ENCODE measurements at regions not wholly inside any gene's neighbourhood (a gene's known extent, or its start where the extent isn't known, plus 50 kb on each side); places are given as distances from the start of the nearest gene placed in this dataset.

DNA sequence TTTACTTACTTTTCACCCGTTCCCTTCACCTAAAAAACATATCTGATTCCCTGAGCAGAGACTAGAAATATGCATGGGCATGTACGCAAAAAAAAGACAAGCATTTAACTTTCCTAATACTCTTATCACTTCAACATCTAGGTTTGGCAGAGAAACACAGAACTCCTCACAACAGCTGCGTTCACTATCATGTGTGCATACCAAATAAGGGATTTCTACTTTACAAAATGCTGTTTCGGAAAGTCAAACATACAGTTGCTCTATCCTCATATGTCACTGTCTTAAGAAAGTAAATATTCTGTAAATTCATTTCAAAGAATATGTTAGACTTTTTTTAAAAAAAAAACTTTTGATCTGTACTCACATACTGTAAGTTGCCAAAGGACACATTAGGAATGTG, 65.1 kb upstream of the CBLB start:
- no peaks in the 10 kb centered on the region for H3K9me3 ChIP-seq (ENCODE audit: insufficient read depth, low read length)
- H3K9ac ChIP-seq (ENCODE audit: low read length), result no peak overlapping the region
- H3K4me1 ChIP-seq (ENCODE audit: low read length), result no peaks in the 10 kb centered on the region
- no peak overlapping the region for H3K4me3 ChIP-seq (ENCODE audit: low read length)
- no peaks in the 10 kb centered on the region for H3K79me2 ChIP-seq (ENCODE audit: low read length)
- no peaks in the 10 kb centered on the region for H4K20me1 ChIP-seq (ENCODE audit: insufficient read depth, low read length)
- TF ChIP-seq EZH2phosphoT487 (IDR thresholded peaks at IDR 0.05; ENCODE audit: low read depth), result no peak
- TF ChIP-seq, protein P1, sequence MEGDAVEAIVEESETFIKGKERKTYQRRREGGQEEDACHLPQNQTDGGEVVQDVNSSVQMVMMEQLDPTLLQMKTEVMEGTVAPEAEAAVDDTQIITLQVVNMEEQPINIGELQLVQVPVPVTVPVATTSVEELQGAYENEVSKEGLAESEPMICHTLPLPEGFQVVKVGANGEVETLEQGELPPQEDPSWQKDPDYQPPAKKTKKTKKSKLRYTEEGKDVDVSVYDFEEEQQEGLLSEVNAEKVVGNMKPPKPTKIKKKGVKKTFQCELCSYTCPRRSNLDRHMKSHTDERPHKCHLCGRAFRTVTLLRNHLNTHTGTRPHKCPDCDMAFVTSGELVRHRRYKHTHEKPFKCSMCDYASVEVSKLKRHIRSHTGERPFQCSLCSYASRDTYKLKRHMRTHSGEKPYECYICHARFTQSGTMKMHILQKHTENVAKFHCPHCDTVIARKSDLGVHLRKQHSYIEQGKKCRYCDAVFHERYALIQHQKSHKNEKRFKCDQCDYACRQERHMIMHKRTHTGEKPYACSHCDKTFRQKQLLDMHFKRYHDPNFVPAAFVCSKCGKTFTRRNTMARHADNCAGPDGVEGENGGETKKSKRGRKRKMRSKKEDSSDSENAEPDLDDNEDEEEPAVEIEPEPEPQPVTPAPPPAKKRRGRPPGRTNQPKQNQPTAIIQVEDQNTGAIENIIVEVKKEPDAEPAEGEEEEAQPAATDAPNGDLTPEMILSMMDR (IDR thresholded peaks at IDR 0.05; ENCODE audit: low read depth, low read length), result no peak
- H3K36me3 ChIP-seq (replicated peaks; ENCODE audit: low read depth, low read length), result no peaks in the 10 kb centered on the region
- H3K27ac ChIP-seq (ENCODE audit: low read length), result no peak overlapping the region
- H3K4me2 ChIP-seq (ENCODE audit: low read length), result no peak overlapping the region
- no peaks in the 10 kb centered on the region for H3K27me3 ChIP-seq (ENCODE audit: low read depth, low read length)
- H2AFZ ChIP-seq (ENCODE audit: low read depth, low read length), result no peak overlapping the region

DNA sequence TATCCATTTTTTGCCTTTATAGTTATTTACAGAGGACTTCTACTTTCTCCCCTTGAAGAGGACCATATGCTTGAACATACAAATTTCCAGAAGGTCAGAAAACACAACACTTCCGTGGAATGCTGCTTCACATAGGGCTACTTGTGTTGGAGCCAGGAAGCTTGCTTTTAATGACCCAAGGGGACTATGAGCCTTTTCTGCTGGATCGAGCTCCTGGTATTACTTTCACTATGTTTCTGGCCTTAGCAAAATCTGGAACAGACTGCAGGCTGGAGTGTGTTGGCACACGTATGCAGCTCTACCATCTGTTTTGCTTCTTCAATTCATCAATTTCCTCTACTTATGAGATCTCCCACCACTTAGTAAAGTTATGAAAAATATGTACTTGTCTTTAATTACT, 69.3 kb upstream of the CBLB start:
- TF ChIP-seq, protein P1 (IDR thresholded peaks at IDR 0.05; ENCODE audit: low read depth, low read length), result no peak
- no peak for TF ChIP-seq EZH2phosphoT487 (IDR thresholded peaks at IDR 0.05; ENCODE audit: low read depth)
- H2AFZ ChIP-seq (ENCODE audit: low read depth, low read length), result no peak overlapping the region
- H3K4me1 ChIP-seq (ENCODE audit: low read length), result no peaks in the 10 kb centered on the region
- no peaks in the 10 kb centered on the region for H3K27me3 ChIP-seq (ENCODE audit: low read depth, low read length)
- H3K4me2 ChIP-seq (ENCODE audit: low read length), result no peak overlapping the region
- H3K4me3 ChIP-seq (ENCODE audit: low read length), result no peak overlapping the region
- no peaks in the 10 kb centered on the region for H4K20me1 ChIP-seq (ENCODE audit: insufficient read depth, low read length)
- no peaks in the 10 kb centered on the region for H3K36me3 ChIP-seq (replicated peaks; ENCODE audit: low read depth, low read length)
- H3K79me2 ChIP-seq (ENCODE audit: low read length), result no peaks in the 10 kb centered on the region
- H3K27ac ChIP-seq (ENCODE audit: low read length), result no peak overlapping the region
- no peak overlapping the region for H3K9ac ChIP-seq (ENCODE audit: low read length)
- H3K9me3 ChIP-seq (ENCODE audit: insufficient read depth, low read length), result no peaks in the 10 kb centered on the region

DNA sequence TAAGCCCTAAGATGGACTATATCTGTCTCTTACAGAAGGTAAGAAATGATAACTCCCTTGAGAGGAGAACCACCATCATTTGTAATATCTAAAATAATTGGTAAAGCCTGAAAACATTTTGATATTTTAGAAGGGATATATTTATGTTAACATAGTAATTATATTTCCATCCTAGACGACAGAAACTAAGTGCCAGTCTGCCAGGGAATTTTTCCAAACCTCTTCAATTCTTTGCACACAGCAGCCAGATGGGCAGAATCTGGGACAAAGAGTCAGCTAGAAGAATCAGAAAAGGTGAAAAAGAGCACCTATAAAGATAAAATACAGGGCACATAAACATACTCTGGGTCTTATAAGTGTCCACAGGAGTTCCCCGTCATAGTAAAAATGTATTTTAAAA, 70.0 kb upstream of the CBLB start:
- Histone ChIP-seq H4K20me1 (ENCODE audit: insufficient read depth, low read length) (no peaks in the 10 kb centered on the region), H3K9ac (ENCODE audit: low read length) (no peak overlapping the region), H3K79me2 (ENCODE audit: low read length) (no peaks in the 10 kb centered on the region), H3K9me3 (ENCODE audit: insufficient read depth, low read length) (no peaks in the 10 kb centered on the region), H3K4me2 (ENCODE audit: low read length) (no peak overlapping the region), H3K27me3 (ENCODE audit: low read depth, low read length) (no peaks in the 10 kb centered on the region), H3K36me3 (replicated peaks; ENCODE audit: low read depth, low read length) (no peaks in the 10 kb centered on the region), H3K27ac (ENCODE audit: low read length) (no peak overlapping the region), H2AFZ (ENCODE audit: low read depth, low read length) (no peak overlapping the region), H3K4me3 (ENCODE audit: low read length) (no peak overlapping the region), H3K4me1 (ENCODE audit: low read length) (no peaks in the 10 kb centered on the region)
- TF ChIP-seq, protein P1 (IDR thresholded peaks at IDR 0.05; ENCODE audit: low read depth, low read length), result no peak
- TF ChIP-seq EZH2phosphoT487 (IDR thresholded peaks at IDR 0.05; ENCODE audit: low read depth), result no peak

DNA sequence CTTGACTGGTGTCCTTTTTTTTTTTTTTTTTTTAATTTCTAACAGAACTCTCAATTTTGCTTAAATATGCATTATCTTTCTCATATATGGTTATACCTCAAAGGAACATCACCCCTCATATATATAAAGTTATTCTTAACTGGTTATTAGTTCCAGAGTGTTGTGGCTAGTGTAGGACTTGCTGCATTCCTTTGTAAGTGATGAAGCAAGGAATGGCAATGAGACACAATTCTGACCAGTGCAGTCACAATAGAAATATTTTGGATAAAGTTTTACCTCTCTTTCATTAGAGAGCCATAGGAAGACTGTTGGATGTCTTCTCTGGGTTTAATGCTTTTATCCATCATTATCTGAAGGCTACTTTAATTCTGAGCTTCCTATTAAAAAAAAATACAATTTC, 75.5 kb upstream of the CBLB start:
- Histone ChIP-seq H3K9ac (ENCODE audit: low read length) (no peak overlapping the region), H2AFZ (ENCODE audit: low read depth, low read length) (no peak overlapping the region), H3K9me3 (ENCODE audit: insufficient read depth, low read length) (no peaks in the 10 kb centered on the region), H3K36me3 (replicated peaks; ENCODE audit: low read depth, low read length) (no peaks in the 10 kb centered on the region), H3K79me2 (ENCODE audit: low read length) (no peaks in the 10 kb centered on the region), H3K27me3 (ENCODE audit: low read depth, low read length) (no peaks in the 10 kb centered on the region), H4K20me1 (ENCODE audit: insufficient read depth, low read length) (no peaks in the 10 kb centered on the region), H3K27ac (ENCODE audit: low read length) (no peak overlapping the region), H3K4me3 (ENCODE audit: low read length) (no peak overlapping the region), H3K4me2 (ENCODE audit: low read length) (no peak overlapping the region), H3K4me1 (ENCODE audit: low read length) (no peaks in the 10 kb centered on the region)
- TF ChIP-seq, protein P1 (IDR thresholded peaks at IDR 0.05; ENCODE audit: low read depth, low read length), result no peak
